ENCODE measurements at regions not wholly inside any gene's neighbourhood (a gene's known extent, or its start where the extent isn't known, plus 50 kb on each side); places are given as distances from the start of the nearest gene placed in this dataset.

- TF ChIP-seq CTCF (IDR thresholded peaks at IDR 0.05; ENCODE audit: insufficient read depth, low read length, poor library complexity, severe bottlenecking): no peak
- no peak for TF ChIP-seq EZH2phosphoT487 (conservative IDR thresholded peaks at IDR 0.05; ENCODE audit: low read length)
Measured at GRCh38 chr6:40738551-40739193, 151.5 kb upstream of the LRFN2 start.
